DMS153 (cell line): ENCODE measurements at regions not wholly inside any gene's neighbourhood (a gene's known extent, or its start where the extent isn't known, plus 50 kb on each side); places are given as distances from the start of the nearest gene placed in this dataset.
"Not testable (repeated sequence)": the region's sequence is repeated elsewhere in the genome, so short reads cannot be mapped to it uniquely, and the experiment has no call there.

Source experiments
- DNase-seq: peaks from one replicate; lab custom pipeline; 2025; lab: John Stamatoyannopoulos, UW

DNA sequence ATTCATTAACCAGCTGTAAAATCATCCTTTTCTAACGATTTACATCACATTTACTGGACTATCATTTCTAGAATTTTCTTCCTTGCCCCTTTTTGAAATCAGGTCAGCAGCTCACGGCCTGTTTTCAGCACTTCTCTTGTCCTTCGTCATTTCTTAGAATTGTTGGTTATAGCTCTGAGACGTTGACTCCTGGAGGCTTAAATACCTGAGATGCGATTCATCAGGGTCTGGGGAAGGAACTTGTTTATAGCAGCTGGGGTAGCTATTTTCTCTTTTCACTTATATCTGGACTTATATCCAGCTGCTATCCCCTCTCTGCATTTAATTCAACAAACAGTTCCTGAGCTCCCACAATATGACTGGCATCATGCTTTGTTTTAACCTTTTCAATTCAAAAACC is 338.7 kb upstream of the TNRC6C start:
- DNase-seq = no peak

GRCh38 chr17:77620282-77620681 is 338.2 kb upstream of the TNRC6C start:
- DNase-seq = no peak

DNA sequence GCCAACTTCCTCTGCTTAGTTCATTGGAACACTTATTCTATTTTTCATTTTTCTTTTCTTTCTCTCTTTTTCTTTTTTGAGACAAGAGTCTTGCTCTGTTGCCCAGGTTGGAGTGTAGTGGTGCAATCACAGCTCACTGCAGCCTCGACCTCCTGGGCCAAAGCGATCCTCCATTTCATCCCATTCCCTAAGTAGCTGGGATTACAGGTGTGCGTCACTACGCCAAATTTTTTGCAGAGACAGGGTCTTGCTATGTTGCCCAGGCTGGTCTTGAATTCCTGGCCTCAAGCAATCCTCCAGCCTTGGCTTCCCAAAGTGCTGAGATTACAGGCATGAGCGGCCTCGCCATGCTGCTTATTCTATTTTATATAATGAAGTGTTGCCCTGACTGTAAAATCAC is 336.4 kb upstream of the TNRC6C start:
- not testable (repeated sequence) for DNase-seq

DNA sequence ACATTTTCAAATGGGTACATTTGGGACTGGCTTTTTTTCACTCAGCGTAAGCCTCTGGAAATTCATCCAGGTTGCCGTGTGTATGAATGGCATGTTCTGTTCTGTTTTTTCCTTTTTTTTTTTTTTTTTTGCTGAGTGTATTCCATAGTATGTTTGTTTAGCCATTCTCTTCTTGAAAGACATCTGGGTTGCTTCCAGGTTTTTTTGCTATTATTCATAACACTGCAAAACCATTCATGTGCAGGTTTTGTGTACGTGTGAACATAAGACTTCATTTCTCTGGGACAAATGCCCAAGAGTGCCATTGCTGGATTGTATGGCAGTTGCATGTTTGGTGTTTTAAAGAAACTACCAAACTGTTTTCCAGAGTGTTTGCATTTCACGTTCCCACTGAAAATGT is 335.9 kb upstream of the TNRC6C start:
- DNase-seq = peak; percentile 68

- not testable (repeated sequence) for DNase-seq
Measured at GRCh38 chr17:77623321-77623720, 335.2 kb upstream of the TNRC6C start.

DNA sequence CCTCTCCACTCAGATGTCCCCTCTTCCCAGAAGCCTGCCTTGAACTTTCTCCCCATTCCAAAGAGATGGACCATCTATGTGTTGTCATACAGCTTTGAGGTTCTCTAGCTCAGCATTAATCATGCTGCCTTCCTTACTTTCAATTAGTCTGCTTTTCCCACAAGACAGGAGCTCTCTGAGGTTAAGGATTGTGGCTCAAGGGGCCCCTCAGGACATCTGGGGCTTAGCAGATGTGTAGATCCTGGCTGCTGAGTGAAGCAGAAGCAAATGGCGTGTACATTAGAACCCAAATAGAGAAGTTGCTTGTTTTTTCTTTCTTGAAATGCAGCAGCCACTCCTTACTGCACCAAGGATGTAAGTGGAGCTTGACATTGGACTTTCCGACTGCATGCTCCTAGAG is 330.5 kb upstream of the TNRC6C start:
- DNase-seq = no peak

- not testable (repeated sequence) for DNase-seq
Measured at GRCh38 chr17:77629284-77629683, 329.2 kb upstream of the TNRC6C start.

- DNase-seq = no peak
Measured at GRCh38 chr17:77631307-77631706, 327.2 kb upstream of the TNRC6C start.

GRCh38 chr17:77632619-77633018 is 325.9 kb upstream of the TNRC6C start:
- no peak for DNase-seq

DNA sequence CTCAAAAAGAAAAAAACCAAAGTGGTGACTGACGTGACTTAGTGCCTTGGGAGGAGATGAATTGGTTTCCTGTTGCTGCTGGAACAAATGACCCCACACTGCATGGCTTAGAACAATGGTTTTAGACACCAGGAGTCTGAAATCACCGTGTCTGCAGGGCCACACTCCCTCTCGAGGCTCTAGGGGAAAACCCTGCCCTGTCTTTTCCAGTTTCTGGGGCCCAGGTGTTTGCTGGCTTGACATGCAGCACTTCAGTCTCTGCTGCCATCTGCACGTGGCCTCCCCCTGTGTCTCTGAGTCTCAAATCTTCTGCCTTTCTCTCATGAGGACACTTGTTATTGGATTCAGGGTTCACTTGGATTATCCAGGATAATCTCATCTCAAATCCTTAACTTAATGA is 323.8 kb upstream of the TNRC6C start:
- no peak for DNase-seq

GRCh38 chr17:77635176-77635575 is 323.3 kb upstream of the TNRC6C start:
- no peak for DNase-seq

DNA sequence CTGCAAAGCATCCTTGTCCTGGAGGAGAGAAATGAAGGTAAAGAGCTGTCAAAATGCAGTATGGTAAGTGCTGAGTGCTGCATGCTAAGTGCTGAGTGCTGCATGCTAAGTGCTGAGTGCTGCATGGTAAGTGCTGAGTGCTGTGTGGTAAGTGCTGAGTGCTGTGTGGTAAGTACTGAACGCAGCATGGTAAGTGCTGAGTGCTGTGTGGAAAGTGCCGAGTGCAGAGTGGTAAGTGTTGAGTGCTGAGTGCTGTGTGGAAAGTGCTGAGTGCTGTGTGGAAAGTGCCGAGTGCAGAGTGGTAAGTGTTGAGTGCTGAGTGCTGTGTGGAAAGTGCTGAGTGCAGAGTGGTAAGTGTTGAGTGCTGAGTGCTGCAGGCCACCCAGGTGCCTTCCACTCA is 322.7 kb upstream of the TNRC6C start:
- DNase-seq = not testable (repeated sequence)

DNA sequence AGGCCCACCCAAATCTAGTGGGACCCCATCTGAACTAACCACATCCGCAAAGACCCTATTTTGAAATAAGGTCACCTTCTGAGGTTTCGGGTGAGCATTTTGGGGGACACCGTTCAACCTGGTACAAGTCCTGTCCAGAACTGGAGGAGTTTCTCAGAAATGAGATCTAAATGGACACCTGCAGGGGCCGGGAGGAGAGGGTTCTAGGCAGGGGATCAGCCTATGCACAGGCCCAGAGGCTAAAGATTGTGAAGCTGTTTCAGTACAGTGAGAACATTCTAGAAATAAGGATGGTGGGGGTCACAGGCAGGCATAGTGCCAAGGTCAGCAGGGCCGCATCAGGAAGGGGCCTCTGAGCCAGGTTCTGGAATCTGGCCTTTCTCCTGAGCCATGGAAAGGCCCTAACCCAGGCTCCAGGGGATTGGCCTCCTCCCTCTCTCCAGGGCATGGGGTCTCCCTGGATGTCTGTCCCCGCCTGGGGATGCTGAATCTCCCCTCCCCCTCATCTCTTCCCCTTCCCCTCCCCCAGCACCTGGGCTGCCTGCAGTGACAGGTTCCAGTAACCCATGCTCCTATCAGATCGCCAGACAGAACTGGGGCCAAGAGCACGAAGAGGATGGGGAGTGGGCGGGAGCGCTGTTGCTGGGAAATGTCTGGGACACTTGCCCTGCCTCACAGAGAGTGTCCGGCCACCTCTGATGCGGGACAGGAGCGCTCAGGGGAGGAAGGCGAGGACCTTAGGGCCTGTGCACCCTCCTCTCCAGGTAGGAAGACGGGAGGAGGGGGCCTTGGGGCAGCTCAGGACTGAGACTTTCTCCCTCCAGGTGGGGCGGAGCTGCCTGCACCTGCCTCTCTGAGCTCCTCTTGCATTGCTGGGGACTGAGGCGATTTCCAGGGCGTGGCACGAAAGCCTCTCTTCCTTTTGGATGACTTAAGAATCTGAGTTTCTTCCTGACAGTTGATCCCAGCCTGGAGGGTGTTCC is 321.4 kb upstream of the TNRC6C start:
- no peak for DNase-seq

- no peak for DNase-seq
Measured at GRCh38 chr17:77637818-77638575, 320.5 kb upstream of the TNRC6C start.

GRCh38 chr17:77640252-77640651 is 318.3 kb upstream of the TNRC6C start:
- DNase-seq = no peak

GRCh38 chr17:77640916-77641605 is 317.4 kb upstream of the TNRC6C start:
- no peak for DNase-seq

DNA sequence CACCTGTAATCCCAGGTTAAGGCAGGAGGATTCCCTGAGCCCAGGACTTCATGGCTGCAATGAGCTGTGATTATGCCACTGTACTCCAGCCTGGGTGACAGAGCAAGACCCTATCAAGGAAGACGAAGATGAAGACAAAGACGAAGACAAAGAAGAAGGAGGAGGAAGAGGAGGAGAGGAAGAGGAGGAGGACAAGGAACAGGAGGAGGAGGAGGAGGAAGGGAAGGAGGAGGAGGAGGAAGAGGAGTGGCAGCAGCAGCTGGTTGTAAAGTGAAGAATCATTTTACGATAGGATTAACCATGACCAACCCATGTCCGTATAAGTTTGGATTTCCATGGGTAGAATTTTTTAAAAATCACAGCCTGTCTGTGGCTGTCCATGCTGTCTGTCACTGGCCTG is 316.8 kb upstream of the TNRC6C start:
- no peak for DNase-seq

DNA sequence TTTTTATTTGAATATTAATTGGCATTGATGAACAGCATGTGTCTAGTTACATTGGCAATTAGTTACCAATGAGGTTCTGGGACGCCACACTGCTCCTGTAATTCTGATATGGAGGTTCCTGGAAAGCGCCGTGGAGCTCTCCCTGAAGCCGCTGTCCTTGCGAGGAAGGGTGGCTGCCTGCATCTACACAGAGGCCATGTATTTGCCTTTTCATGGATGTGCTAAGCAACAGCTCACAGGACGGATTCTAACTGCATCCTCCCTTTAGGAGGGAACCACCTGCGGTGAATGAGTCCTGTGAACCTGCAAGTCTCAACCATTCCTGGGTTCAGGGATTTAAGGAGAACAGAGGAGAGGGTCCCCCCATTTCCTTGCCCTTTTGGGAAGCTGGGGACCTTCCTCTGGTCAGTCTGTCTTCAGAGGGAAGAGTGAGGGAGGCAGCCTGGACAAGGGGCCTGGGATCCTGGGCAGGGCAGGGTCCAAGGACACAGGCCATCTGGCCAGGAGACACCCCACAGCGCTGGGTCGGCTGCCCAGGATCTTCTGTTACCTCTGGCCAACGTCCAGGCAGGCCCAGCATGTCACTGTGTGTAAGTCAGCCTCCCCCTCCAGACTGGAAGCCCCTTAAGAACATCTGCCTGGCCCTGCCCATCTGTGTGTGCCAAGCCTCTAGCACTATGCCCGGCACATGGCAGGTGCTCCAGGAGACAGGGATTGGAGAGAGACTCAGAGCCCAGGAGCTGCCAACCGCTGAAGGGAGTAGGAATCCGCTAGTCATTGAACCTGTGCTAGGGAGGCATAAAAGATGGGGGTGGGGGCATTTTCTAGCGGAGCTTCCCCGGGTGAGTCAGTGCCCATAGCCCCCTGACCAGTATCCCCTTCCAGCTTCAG is 314.1 kb upstream of the TNRC6C start:
- no peak for DNase-seq

GRCh38 chr17:77645072-77646045 is 313.1 kb upstream of the TNRC6C start:
- DNase-seq = no peak

- no peak for DNase-seq
Measured at GRCh38 chr17:77646046-77646430, 312.5 kb upstream of the TNRC6C start.
